Hematopoietic multipotent progenitor cell treated with erythropoietin and hydrocortisone succinate and interleukin-3 and kit ligand, for 8 days (in vitro differentiated cells): ENCODE measurements at regions not wholly inside any gene's neighbourhood (a gene's known extent, or its start where the extent isn't known, plus 50 kb on each side); places are given as distances from the start of the nearest gene placed in this dataset.

ENCODE experiments used
- DNase-seq: peaks from one replicate; pipeline ENCODE4 v3.0.0-alpha.2; 2015

DNA sequence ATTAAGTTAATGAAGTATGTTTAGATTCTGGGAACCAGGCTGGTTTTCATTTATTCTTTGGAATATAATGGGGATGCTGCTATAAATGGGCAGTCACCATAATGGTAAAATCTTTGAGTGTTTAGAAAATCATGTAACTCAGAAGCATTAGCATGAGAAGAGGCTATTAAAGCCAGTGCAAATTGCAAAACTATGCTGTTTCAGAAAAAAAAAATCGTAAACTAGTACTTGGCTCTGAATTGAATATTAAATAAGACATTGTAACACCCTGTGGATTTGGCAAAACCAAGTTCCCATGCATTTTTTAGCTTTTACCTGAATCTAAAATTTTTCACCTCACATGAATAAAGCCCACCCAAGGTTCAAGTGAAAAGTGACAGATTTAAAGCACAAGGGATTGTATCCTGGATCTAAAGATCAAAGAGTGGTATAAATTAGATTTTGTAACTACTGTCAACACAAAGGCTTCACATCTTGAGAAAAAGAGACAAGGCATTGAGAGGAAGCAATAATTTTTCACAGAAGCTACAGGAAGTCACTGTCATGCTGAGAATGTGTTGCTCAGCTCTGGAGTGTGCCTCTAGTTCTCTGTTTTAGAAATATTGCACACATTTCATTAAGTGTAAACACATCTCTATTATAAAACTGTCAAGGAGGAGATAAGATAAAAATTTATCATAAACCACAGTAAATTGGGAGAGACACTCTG, 142.2 kb downstream of the ABCA8 start:
- DNase-seq, result no peak

DNA sequence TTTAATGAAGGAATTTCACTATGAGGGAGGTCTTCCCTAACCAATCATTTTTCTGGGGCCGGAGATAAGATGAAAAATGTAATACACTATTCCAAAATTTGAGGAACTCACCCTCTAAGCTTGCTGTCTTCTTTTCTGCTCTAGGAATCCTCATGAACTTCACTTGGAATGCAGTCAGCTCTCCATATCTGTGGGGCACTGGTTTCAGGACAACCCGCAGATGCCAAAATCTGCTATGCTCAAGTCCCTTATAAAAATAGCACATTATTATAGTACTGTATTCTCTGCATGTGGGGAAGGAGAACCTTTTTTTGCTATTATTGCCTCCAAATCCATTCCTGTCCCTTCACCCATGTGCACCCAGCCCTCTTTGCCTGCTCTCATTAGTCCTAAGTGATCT, 146.0 kb downstream of the ABCA8 start:
- no peak for DNase-seq

DNA sequence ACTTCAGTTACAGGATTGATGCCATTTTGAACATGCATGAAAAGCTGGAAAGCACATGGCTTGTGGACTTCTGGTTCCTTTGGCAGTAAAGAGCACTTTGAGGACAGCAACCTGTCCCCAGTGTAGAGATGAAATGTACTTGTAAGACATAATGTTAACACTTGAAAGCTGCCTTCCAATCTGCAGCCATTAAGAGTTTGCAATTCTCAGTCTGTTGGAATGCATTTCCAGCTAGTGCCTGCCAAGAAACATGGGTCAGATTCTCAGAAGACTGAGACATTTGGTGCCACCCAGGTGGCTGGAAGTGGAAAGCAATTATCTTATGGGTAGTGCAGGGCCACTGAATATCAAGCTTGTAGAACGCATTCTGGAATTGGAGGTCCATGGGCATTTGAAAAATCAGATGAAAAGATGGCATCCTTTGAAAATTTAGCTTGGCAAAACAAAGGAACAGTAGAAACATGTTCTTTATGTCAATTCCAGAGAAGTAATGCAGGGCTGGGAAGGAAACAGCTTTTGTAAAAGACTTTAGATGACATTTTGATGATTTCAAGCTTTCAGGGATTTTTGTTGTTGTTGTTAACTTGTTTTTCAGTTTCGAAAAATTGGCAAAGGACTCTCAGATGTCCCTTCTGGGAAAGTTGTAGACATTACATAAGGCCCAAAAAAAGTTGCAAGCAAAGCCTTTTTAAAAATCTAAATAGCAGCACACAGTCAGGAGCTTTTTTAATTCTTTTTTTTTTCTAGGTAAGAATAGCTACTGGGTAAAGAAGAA, 147.0 kb downstream of the ABCA8 start:
- DNase-seq, result no peak

DNA sequence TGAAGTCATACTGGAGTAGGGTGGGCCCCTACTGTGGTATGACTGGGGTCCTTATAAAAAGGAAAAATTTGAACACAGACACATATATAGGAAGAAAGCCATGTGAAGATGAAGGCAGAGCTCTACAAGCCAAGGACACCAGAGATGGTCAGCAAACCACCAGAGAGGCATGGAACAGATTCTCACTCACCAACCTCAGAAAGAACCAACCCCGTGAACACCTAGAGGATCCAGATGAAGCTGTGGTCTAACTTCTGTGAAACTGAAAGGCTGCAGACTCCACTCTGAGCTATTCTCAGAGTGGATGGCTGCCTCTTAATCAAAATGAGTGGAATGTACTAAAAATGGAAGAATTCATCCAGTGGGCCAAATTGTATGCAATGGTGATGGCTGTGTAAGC, 149.6 kb downstream of the ABCA8 start:
- no peak for DNase-seq

DNA sequence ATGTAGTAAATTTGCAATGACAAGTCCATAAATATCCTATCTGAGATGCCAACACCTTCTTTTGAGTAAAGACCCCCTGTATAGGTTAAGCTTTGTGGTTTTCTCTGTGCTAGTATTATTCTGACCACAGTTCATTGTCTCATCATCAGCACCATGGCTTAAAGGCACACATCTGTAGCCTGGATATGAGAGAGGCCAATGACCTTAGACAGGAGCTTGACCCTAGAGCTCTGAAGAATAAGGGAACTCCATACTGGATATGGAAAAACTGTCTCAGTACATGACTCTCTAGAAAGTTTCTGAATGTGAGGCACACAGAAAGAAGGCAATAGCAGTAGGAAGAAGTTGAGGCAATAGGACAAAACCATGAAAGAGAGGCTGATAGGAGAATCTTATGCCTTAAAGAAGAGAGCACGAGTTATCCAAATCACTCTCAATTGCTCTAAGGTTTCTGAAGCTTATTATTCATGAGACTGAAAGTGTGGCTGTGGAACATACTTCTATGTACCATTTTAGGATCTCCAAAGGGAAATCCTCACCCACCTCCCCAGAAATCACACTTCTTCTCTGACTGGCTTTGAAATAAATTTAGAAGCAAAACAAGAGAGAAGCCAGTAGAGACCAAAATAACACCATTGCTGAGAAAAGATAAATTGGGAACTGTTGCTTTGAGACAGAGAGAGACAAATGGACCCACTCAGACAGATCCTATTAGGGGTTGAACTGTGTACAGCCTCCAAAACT, 150.2 kb downstream of the ABCA8 start:
- DNase-seq, result no peak

DNA sequence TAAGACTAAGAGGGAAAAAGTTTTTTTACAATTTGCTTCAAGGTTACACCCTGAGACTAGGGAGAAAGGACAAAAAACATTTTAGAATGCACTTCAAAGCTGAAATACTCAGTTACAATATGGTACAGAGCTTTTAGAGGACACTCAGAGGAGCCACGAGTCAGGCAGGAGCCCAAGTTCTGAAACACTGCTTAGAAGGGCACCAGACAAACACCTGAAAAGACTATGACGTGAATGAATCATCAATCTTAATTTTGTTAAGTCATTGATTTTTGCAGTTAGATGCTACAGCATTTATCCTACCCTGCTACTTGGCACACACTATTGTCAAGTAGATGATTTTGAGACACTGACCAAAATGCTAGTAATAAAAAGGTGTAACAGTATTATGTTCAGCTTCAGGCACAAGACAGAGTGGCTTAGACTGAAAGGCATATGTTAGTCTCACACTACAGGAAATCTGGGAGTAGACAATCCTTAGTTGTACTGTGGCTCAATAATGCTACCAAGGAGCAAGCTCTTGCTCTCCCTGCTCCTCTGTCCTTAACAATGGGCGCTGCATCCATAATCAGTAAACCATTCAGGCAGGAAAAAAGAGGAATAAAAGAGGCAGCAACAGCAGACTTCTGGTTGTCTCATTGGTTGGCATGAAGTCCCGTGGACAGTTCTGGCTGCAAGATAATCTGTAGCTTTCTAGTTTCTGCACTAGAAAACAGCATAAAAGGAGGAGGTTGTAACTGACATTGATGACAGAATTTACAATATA, 151.8 kb downstream of the ABCA8 start:
- no peak for DNase-seq

DNA sequence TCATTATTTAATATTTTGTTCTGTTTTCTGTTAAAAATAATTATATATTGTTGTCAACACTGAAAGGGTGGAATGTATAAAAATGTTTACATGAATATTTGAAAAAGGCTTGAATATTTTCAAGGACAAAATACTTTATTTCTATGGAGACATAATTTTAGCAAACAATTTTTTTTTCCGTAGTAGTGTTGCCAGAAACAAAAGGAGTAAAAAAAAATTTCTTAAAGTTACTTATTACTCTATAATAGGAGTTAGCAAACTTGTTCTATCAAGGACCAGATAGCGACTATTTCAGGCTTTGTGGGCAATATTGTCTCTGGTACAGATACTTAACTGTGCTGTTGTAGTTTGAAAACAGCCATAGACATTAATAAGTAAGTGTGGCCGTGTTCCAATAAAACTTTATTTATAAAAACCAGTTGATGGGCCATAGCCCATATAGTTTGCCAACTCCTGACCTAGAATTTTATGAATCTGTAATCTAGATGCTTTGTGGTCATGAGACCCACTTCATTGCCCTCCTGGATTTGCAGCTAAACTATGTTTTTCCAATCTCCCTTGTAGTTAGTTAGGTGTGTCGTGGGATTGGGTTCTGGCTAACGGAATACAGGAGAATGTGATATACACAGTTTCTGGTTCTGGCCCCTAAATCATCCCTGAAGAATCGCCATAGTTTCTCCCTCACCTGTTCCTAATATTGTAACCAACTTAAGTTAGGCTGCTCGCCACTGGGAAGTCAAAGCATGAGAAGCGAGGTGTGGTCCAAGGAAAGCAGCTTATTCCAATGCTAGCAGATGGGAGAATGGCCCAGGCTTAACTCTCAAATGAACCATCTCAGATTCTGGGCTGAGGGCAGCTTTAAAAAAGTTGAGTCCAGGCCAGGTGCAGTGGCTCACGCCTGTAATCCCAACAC, 153.6 kb downstream of the ABCA8 start:
- DNase-seq, result no peak

DNA sequence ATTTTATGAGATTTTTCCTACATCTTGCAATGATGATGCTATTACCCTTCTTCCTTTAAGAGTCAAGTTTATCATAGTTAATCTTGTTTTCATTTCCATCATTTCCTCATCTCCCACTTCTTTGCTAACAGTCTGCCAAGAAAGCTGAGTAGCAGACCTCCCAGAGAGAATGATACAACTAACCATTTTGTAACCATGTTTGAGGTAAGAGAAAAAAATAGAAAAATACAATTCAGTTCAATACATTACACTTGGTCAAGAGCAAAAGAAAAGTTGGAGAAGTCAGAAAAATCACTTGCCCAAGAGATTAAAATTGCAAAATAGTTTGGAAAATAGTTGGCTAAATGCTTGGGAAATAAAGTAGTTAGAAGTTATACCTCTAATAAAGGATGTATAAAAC, 154.4 kb downstream of the ABCA8 start:
- no peak for DNase-seq

DNA sequence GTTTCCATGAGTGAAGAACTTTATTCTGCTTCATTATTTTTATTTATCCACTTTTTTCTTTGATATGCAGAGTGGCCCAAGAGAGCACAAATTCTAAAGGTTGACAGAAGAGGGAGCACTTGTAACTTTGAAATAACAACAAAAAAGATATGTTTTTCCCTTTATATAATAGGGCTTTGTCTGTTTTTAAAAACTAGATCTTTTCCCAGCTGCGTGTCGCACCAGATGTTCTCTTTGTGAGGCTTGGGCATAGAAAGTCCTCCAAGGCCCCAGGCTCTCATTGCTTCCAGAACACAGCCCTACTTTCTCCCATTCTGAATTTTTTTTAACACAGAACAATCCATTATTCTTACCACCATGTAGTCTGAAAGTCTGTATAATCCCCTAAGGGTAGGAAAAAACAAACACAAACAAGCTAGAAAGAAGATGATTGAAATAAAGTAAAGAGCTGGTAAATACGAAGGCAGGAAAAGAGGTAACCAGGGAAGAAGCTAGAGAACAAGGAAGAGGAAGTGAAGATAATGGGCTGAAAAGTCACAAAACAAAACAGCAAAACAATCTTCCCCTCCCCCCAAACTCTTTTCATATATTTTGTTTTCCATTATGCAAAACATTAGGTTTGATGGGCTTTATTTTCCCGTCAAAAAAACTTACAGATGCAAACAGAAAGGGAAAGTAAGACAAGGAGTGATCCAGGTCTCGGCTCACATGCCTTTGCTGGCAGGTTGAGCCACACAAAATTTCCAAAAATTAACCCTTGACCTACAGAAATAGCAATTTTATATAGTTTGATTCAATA, 160.4 kb downstream of the ABCA8 start:
- DNase-seq, result peak; percentile 43

DNA sequence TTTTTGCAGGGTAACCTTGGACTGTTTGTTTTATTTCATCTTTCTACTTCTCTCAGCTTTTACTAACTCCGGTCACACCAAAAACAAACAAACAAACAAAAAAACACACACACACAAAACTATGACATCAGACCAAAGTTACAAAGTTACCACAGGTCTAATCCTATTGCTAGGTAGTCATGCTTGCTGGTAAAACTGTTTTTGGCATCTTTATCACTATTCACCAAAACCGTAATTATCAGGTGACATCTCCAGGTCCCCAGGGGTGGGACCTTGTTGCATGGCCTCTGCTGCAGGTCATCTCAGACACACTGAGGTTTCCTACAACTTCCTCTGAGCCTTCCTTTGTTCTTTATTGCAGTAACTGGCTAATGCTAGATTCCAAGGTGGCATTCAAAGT, 162.3 kb downstream of the ABCA8 start:
- no peak for DNase-seq

DNA sequence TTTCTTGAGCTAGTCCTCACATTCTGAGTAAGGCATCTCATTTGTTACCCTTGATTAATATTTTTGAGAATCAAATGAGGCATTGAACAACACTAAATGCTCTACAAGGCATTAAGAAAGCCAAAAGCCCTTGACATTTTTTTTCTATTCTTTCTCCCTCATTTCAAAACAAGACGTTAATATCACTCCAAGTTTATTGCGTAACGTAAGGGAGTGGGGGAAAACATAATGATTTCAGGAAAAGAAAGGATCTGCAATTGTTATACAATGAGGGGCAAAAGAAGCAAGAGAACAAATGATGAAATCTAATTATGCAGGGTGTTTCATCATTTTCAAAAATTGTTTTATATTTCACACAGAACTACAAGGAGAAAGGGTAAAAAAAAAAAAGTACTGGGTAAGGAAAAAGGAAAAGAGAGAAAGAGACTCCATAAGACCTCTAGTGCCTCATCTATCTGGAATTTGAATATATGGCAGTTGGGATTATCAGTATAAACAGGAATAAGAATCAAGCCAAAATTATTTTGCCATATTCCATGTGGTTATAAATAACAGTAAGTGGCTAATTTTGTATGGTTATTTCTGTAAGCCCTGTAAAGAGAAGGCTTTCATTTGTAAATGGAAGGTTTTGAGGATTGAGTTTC, 163.0 kb downstream of the ABCA8 start:
- DNase-seq, result no peak

DNA sequence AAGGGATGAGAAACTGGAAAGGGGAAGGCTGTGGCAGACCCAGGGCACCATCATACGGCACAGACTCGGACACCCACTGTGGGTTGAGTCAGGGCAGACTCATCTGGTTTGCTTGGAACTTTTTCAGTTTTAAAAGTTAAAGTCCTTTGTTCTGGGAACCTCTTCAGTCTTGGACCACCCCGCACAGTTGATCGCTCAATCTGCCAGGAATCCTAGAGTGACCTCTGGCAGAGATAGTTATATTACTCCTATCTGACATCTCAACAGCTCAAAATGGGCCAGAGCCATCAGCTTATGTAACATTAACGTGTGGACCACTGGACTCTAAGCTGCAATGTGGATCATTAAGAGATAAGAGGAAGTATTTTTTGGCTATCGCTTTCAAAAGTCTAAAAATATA, 164.3 kb downstream of the ABCA8 start:
- DNase-seq, result no peak

DNA sequence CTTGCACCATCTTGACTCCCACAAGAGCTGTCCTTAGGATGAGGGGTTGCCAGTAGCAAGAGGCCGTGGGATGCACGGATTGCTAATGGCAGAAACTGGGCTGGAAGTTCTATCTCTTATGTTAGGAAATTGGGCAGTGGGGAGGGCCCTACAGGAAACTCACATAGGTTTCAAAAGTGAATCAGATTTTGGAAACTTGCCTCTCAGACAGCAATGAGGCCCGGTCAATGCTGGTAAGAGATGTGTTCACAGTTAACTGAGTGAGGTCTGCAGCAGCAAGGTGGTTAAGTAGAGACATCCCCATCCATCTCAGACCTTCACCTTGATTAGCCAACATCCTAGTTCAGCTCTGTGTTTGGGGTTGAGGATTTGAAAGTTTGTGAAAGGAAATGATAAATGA, 164.7 kb downstream of the ABCA8 start:
- DNase-seq, result no peak

DNA sequence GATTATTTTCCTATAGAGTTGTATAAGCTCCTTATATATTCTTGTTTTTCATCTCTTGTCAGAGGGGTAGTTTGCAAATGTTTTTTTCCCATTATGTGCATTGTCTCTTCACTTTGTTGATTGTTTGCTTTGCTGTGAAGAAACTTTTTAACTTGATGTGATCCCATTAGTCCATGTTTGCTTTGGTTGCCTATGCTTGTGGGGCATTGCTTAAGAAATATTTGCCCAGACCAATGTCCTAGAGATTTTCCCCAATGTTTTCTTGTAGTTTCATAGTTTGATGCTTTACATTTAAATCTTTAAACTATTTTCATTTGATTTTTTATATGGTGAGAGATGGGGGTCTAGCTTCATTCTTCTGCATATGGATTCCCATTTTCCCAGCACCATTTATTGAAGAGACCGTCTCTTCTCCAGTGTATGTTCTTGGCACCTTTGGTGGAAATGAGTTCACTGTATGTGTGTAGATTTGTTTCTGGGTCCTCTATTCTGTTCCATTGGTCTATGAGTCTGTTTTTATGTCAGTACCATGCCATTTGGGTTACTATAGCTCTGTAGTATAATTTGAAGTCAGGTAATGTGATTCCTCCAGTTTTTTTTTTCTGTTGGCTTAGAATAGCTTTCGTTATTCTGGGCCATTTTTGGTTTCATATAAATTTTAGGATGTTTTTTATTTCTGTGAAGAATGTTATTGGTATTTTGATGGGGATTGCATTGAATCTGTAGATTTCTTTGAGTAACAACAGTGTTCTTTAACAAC, 165.8 kb downstream of the ABCA8 start:
- no peak for DNase-seq

DNA sequence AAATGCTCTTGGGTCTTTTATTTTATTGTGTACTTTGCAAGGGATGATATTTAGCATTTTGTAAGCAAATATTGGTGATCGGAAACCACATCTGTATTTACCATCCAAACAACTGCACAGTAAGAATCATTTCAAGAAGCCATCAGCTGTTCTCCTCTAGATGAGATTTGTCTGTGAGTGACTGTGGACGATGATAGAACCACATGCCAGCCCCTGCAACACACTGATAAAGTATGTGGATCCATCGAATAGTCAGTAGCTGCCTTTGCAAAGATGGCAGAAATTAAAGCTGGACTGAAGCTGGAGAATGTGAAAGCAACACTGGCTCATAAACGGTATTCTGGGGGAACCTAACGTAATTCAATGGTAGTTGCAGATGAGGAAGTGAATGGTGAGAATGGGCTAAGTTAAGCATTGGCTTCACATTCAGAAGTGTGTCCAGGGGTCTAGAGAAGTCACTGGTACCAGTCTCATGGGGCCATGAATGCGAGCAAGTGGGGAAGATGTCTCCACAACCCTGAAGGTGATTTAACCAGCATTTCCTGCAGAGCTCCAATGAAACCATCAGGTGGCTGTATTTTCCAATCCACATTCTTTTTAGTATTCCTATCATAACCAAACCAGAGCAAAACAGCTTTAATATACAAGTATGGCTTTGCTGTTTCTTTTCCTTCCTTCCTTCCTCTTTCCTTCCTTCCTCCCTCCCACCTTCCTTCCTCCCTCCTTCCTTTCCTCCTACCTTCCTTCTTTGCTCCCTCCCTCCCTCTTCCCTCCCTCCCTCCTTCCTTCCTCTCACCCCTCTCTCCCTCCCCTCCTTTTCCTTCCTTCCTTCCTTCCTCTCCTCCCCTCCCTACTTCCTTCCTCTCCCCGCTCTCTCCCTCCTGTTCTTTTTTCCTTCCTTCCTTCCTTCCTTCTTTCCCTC, 169.4 kb downstream of the ABCA8 start:
- no peak for DNase-seq

DNA sequence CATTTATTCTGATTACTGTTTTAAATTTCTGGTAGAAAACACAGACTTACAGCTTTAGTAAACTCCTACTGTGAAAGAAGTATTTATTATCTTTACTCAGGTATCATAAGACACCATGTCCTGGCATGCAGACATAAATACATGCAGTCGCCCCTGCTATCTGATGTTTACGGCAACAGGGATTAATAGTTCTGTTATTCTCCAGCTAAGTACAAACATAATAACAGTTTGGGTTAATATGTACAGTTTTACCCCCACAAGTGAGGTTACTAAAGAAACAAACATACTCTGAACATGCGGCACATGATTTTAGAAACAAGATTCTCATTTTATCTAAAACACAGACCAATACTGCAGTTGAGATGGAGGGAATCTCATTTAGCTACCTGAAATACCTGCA, 170.8 kb downstream of the ABCA8 start:
- DNase-seq, result no peak

DNA sequence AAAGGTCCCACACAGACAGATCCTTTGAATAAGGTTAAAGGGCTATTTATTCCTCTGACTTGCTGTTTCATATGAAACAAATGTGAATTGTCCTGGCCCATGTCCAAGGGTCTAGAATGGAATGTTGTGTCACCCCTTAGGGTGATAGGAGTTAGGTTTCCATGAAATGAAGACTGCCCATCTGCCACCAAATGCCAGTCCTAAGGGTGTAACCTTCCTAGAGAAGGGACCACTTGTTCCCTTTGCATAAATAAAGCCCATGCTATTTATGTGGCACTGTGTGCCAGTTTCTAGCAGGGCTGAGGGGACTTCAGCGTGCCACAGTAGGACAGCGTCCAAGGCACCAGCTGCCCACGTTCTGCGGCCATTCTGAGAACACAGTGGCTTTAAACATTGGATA, 171.3 kb downstream of the ABCA8 start:
- no peak for DNase-seq

DNA sequence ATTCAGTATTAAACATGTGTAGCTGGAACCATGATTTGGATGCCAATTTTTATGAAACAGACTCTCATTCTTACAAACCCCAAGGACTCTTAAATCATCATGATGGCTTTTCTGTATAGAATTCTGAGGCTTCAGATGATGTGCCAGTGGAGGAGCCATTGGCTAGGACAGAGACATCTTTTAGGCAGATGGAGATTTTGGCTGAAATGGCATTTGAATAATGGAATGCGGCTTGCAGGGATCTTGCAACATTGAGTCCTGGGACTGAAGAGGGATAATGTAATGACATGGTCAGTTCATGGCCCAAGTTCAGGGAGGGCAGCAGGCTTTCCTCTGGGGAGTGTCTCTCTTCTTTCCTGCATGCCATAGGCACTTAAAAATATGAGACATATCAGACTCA, 172.4 kb downstream of the ABCA8 start:
- DNase-seq, result no peak

DNA sequence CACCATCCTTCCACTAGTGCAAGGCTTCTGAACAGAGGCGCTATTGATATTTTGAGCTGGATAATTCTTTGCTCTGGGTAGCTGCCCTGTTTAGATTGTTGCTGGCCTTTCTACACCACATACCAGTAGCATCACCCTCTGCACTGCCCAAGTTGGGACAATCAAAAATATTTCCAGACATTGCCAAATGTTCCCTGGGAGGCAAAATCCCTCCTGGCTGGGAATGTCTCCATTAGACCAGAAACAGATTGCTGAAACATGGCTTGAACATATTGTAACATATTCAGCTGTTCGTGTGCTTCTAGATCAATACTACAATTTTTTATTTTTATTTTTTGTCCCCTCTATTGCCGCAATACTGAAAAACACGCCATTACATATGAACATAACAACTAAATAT, 174.6 kb downstream of the ABCA8 start:
- no peak for DNase-seq
